NCI-H226 (cell line): ENCODE measurements at regions not wholly inside any gene's neighbourhood (a gene's known extent, or its start where the extent isn't known, plus 50 kb on each side); places are given as distances from the start of the nearest gene placed in this dataset.
"Not testable (repeated sequence)": the region's sequence is repeated elsewhere in the genome, so short reads cannot be mapped to it uniquely, and the experiment has no call there.

Experiments used
- DNase-seq: peaks from one replicate; pipeline ENCODE4 v3.0.0-alpha.2; 2015

DNA sequence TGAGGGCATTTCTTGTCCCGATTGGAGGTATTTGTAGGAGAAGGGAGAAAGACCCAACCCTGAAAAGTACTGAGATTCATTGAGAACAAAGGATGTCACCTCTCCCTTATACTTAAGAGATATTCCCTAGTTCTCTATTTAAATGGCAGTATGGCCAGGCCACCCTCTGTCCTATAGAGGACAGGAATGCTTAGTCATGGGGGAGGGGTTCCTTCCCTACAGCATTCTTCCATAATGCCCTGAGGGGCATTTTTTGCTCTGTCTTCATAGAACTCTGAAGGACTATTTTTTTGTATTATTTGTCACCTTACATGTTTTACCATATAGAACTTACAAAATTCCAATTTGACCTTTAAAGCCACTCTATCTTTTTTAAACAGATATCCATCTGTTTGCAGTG is 176.3 kb downstream of the TMEM161B start:
- DNase-seq: no peak

GRCh38 chr5:88090506-88090905 is 178.1 kb downstream of the TMEM161B start:
- DNase-seq: no peak

DNA sequence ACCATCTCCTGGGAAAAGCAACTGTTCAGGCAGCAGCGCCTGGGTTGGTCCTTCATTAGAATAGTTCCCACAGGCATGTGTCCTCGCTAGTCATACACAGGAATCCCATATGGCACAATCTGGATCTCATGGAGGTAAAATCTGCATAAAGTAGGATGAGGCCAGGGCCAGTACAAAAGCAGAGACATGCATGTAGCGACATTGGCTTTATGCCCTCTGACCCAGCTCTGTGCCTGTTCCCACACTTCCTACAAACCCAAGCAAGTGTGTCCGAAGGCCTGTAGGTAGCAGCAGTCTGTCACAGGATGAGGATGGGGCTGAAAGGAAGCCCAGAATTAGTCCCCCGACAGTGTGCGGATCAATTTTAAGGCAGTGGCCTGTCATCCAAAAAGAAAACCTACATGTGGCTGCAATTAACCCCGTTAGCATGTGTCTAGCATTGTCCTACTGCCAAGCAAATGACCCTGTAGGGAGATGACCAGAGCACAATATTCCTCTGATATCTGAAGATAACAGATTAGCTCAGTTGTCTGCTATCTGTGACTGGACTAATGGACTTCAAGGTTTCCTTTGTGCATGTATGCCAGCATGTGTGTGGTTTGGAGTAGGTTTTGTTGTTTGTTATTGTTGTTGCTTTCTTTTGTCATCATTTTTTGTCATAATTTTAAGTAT is 178.8 kb downstream of the TMEM161B start:
- no peak for DNase-seq

DNA sequence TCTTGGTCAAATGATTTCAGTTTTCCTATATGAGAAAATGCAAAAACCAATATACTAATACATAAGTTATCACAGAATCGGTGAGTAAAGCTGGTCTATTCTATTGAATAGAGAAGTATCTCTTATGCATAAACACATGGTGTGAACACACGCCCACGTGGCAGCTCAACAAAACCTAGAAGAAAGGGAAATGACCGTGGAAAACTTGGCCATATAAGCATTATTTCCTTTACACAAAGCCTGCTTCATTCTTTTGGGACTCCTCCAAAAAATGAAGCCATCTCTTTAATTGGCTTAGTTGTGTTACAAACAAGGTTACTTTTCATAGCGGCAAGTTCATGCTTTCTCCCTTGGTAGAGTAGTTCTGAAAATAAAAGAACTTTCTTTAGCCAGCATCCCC is 183.2 kb downstream of the TMEM161B start:
- no peak for DNase-seq

GRCh38 chr5:88081877-88082276 is 186.8 kb downstream of the TMEM161B start:
- no peak for DNase-seq

DNA sequence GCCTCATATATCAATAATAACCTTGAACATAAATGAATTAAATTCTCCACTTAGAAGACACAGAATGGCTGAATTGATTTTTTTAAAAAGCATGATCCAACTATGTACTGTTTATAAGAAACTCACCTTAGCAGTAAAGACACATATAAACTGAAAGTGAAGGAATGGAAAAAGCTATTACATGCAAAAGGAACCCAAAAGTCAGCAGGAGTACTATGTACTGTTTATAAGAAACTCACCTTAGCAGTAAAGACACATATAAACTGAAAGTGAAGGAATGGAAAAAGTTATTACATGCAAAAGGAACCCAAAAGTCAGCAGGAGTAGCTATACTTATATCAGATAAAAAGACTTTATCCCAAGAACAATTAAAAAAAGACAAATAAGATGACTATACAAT is 204.8 kb downstream of the TMEM161B start:
- DNase-seq: no peak

DNA sequence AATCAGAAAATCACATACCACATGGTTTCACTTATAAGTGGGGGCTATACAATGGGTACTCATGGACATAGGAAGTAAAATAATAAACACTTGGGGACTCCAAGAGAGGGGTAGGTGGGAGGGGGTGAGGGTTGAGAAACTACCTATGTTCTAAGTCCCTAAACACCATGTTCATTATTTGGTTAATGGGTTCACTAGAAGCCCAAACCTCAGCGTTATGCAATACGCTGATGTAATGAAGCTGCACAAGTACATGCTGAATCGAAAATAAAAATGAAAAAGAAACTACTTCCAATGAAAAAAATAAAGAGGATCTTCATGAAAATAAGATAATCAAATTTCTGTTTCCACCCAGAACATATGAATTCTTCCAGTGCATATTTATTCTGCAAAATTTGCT is 208.5 kb downstream of the TMEM161B start:
- no peak for DNase-seq

- no peak for DNase-seq
Measured at GRCh38 chr5:88058625-88059024, 210.0 kb downstream of the TMEM161B start.

GRCh38 chr5:88052468-88052867 is 216.2 kb downstream of the TMEM161B start:
- DNase-seq: not testable (repeated sequence)

- DNase-seq: no peak
Measured at GRCh38 chr5:88051148-88051547, 217.5 kb downstream of the TMEM161B start.

GRCh38 chr5:88049737-88050136 is 218.9 kb downstream of the TMEM161B start:
- no peak for DNase-seq

DNA sequence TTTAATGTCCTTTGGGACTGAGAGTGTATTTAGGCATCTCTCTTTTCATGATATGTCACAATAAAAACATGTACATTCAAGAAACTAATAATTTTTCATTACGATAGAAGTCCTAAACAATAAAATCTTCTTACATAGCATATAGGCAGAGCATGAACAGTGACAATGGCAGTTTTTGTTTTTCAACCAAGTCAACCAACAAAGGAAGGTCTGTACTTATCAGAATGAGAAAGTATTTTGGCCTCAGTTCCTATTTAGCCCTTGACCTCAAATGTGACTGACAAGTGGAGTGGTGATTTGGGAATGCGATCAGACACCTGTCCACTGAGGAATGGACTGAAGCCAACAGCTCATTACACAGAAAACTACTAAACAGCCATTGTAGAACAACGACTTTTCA is 219.5 kb downstream of the TMEM161B start:
- DNase-seq: no peak

GRCh38 chr5:88045931-88046461 is 222.6 kb downstream of the TMEM161B start:
- no peak for DNase-seq

DNA sequence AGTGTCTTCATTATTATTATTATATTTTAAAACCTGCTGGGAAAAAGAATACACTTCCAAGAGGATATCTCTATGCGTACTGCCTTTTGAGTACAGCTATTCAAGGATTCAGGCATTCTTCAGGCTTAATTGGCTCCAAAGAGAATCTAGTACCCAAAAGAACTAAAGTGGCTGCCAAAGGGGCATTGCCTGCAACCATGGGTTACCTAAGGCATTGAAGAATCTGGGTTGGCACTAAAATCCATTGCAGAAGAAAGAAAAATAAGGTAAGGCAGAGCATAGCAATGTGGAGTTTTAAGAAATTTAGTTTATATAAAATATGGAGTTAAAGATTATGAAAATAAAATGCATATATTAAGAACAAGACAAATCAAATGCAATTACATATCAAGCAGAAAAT is 223.5 kb downstream of the TMEM161B start:
- DNase-seq: no peak

DNA sequence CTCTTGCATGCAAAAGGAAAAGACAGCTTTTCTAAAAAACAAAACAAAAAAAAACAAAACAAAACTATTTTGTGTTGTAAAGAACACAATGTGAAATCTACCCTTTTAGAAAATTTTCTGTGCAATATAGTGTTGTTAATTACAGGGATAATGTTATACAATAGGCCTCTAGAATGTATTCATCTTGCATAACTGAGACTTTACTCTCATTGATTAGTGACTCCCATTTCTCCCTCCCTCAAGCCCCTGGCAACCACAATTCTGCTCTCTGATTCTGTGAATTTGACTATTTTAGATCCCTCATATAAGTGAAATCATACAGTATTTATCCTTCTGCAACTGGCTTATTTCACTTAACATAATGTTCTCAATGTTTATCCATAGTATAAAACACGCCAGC is 234.1 kb downstream of the TMEM161B start:
- no peak for DNase-seq

- DNase-seq: no peak
Measured at GRCh38 chr5:88033191-88033590, 235.5 kb downstream of the TMEM161B start.

DNA sequence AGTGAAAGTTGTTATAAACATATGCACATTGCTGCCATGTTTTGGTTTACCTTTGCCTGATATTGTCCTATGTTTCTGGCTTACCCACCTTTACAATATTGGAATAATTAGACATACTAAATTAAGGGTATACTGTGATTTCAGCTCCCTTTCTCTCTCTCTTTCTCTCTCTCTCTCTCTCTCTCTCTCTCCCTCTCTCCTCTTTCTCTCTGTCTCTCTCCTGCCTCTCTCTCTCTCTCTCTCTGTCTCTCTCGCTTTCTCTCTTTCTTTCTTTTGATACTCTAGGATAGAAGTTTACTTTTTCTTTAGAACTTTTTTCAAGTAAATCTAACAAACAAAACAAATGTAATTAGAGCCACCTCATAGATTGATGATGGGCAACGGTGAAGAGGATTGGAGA is 239.6 kb downstream of the TMEM161B start:
- no peak for DNase-seq

- no peak for DNase-seq
Measured at GRCh38 chr5:88021141-88021540, 247.5 kb downstream of the TMEM161B start.

DNA sequence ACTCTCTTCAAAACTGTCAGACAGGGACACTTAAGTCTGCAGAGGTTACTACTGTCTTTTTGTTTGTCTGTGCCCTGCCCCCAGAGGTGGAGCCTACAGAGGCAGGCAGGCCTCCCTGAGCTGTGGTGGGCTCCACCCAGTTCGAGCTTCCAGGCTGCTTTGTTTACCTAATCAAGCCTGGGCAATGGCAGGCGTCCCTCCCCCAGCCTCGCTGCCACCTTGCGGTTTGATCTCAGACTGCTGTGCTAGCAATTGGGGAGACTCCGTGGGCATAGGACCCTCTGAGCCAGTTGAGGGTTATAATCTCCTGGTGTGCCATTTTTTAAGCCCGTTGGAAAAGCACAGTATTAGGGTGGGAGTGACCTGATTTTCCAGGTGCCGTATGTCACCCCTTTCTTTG is 253.7 kb downstream of the TMEM161B start:
- not testable (repeated sequence) for DNase-seq

- DNase-seq: no peak
Measured at GRCh38 chr5:88000877-88001276, 267.8 kb downstream of the TMEM161B start.

DNA sequence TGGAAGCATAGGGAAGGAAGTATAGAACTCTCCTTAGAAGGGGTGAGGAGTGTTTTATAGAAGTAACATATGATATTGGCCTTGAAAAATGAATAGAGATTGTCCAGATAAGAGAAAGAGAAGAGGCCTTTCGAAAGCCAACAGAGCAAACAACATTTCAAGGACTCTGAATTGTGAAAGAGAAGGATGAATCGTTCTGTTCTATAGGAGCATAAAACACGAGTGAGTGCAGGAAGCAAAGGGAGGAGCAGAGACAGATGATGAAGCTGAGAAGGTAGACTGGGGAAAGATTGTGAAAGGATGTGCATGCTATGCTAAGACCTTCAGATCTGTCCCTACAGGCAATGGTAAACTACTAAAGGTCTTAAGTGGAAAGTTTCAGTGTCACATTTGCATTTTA is 271.0 kb downstream of the TMEM161B start:
- DNase-seq: no peak

- DNase-seq: no peak
Measured at GRCh38 chr5:87966213-87966612, 302.4 kb downstream of the TMEM161B start.

GRCh38 chr5:87954121-87954520 is 314.5 kb downstream of the TMEM161B start:
- DNase-seq: no peak

GRCh38 chr5:87951661-87952060 is 317.0 kb downstream of the TMEM161B start:
- DNase-seq: no peak
